ENCODE measurements at regions not wholly inside any gene's neighbourhood (a gene's known extent, or its start where the extent isn't known, plus 50 kb on each side); places are given as distances from the start of the nearest gene placed in this dataset.

DNA sequence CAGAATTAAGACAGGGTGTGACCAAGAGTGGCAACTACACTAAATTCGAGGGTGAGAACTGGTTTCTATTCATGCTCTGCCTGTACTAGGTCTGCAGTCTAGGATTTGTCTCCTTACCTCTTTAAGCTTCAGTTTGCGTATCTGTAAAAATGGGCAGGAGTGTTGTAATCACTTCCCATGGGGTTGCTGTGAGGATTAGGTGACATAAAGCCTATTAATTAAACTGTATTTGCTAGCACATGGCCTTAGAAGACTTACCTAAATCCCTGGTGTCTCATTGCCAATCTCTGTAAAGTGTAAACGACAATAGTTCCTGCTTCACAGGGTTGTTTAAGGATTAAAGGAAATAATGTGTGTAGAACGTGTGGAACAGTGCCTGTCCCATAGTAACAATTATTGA is 193.6 kb downstream of the DRD1 start:
- no peak for DNase-seq (ENCODE audit: low read depth, low spot score)
- H3K4me1 Mint-ChIP-seq, result no peaks in the 10 kb centered on the region
- TF ChIP-seq, protein P1, sequence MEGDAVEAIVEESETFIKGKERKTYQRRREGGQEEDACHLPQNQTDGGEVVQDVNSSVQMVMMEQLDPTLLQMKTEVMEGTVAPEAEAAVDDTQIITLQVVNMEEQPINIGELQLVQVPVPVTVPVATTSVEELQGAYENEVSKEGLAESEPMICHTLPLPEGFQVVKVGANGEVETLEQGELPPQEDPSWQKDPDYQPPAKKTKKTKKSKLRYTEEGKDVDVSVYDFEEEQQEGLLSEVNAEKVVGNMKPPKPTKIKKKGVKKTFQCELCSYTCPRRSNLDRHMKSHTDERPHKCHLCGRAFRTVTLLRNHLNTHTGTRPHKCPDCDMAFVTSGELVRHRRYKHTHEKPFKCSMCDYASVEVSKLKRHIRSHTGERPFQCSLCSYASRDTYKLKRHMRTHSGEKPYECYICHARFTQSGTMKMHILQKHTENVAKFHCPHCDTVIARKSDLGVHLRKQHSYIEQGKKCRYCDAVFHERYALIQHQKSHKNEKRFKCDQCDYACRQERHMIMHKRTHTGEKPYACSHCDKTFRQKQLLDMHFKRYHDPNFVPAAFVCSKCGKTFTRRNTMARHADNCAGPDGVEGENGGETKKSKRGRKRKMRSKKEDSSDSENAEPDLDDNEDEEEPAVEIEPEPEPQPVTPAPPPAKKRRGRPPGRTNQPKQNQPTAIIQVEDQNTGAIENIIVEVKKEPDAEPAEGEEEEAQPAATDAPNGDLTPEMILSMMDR (conservative IDR thresholded peaks at IDR 0.05), result no peak

DNA sequence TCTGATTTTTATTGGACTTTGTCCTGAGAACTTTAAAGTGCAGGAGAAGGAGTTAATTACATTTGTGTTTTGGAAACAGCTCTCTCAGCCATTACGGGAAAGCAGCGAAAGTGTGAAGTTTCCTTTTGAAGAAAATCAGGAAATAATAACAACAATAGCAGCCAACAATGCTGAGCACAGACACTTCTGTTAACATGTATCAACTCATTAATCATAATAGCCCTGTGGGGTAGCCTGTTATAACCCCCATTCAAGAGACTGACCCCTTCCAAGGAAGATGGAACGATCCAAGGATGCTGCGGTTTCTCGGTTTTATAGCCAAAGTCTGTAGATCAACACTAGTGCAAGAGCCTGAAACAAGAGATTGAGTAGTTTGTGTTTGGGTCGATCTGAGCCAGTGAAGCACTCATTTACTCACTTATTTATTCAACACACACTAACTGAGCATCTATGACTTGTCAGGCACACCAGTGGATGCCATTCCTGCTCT is 195.5 kb downstream of the DRD1 start:
- peaks cover 32% of the 10 kb centered on the region for H3K27me3 Mint-ChIP-seq (ENCODE audit: low read depth)
- TF ChIP-seq, protein P1 (conservative IDR thresholded peaks at IDR 0.05), result no peak
- no peaks in the 10 kb centered on the region for H3K4me1 Mint-ChIP-seq
- no peak overlapping the region for H3K4me3 Mint-ChIP-seq
- no peak for DNase-seq (ENCODE audit: low read depth, low spot score)
- no peak overlapping the region for H3K27ac Mint-ChIP-seq (ENCODE audit: unreplicated experiment)
- H3K9me3 Mint-ChIP-seq, result no peaks in the 10 kb centered on the region
- no peaks in the 10 kb centered on the region for H3K36me3 Mint-ChIP-seq (ENCODE audit: low read depth)

More for the DNA sequence above, 193.6 kb downstream of the DRD1 start:
- Mint-ChIP-seq H3K9me3 (no peaks in the 10 kb centered on the region), H3K27me3 (ENCODE audit: low read depth) (peaks cover 32% of the 10 kb centered on the region), H3K4me3 (no peak overlapping the region), H3K36me3 (ENCODE audit: low read depth) (no peaks in the 10 kb centered on the region), H3K27ac (ENCODE audit: unreplicated experiment) (no peak overlapping the region)

DNA sequence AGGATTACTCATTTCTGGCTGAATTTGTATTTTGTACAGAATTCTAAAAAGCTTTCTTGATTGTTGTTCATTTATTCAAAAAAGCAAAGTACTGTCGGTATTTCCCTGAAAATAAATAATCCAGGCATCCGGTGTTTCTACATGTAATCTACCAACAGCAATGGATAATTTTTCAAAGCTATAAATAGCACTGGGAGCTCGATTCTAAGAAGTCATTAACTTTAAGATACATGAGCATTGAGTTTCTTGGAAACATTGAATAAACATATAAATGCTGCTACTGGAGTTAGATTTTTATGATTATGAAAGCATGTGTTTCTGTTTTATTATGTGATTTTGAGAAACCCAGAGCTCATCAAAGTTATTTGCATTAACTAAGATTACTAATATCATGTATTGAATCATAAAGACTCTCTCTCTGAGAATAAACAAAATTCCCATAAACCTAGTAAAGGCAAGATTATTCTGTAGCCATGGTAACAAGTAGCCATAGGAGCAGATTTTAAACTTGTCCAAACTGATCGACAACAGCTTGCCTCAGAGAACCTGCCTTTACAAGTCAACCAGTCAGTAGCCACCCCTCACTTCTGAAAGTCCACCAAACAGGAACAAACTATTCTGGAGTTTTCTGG is 197.0 kb downstream of the DRD1 start:
- no peaks in the 10 kb centered on the region for H3K9me3 Mint-ChIP-seq
- H3K27me3 Mint-ChIP-seq (ENCODE audit: low read depth), result peaks cover 34% of the 10 kb centered on the region
- no peak for DNase-seq (ENCODE audit: low read depth, low spot score)
- H3K4me1 Mint-ChIP-seq, result no peaks in the 10 kb centered on the region
- H3K36me3 Mint-ChIP-seq (ENCODE audit: low read depth), result no peaks in the 10 kb centered on the region
- H3K4me3 Mint-ChIP-seq, result no peak overlapping the region
- no peak overlapping the region for H3K27ac Mint-ChIP-seq (ENCODE audit: unreplicated experiment)
- TF ChIP-seq, protein P1 (conservative IDR thresholded peaks at IDR 0.05), result no peak

DNA sequence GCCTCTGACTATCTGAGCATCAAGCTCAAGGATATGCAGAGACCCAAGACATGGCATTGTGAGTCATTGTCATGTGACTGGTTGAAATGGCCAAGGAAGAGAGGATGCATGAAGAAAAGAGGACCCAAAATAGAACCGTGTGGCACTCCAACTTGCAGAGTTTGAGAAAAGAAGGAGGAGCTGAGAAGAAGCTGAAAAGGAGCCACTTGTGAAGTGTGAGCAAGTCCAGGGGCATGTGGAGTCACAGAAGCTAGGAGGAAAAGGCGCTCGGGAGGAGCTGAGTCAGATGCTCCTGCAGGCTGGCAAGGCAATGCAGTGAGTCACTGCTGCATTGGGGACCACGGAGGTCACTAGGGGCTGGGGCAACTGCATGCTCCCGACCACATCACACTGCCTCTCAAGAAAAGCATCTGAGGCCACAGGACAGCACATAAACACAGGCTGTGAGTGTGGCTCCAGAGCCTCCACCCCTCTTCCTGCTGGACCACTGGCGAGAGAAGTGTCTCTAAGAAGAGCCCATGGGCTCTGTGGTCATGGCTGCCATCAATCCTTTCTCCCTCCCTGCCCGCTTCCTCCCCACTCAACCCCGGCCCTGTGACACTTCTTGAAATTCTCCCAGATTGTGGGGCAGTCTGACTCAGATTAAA is 197.6 kb downstream of the DRD1 start:
- H3K4me1 Mint-ChIP-seq, result no peaks in the 10 kb centered on the region

DNA sequence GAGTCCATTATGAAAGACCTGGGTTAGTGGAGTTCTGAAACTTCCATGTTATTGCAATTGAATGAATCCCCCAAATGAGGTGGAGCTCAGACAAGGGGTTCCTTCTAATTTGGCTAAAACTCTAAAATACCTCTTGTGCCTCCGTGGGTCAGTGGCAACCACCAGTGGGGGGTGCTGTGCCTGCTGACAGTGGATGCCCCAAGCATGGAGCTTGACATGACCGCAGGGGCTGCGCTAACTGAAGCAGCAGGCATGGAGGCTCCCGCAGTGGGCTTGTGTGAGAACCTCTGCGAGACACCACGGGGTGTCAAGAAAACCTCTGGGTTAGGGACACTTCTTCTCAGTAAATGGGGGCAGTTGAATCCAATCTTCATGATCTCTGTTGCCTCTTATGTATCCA is 200.5 kb downstream of the DRD1 start:
- no peak for DNase-seq (ENCODE audit: low read depth, low spot score)
- H3K4me3 Mint-ChIP-seq, result no peak overlapping the region
- peaks cover 30% of the 10 kb centered on the region for H3K27me3 Mint-ChIP-seq (ENCODE audit: low read depth)
- H3K36me3 Mint-ChIP-seq (ENCODE audit: low read depth), result no peaks in the 10 kb centered on the region
- H3K4me1 Mint-ChIP-seq, result no peaks in the 10 kb centered on the region
- H3K27ac Mint-ChIP-seq (ENCODE audit: unreplicated experiment), result no peak overlapping the region
- H3K9me3 Mint-ChIP-seq, result no peaks in the 10 kb centered on the region
- TF ChIP-seq, protein P1 (conservative IDR thresholded peaks at IDR 0.05), result no peak

More for the DNA sequence above, 197.6 kb downstream of the DRD1 start:
- no peak overlapping the region for H3K27ac Mint-ChIP-seq (ENCODE audit: unreplicated experiment)
- H3K4me3 Mint-ChIP-seq, result no peak overlapping the region
- TF ChIP-seq, protein P1 (conservative IDR thresholded peaks at IDR 0.05), result no peak
- no peak for DNase-seq (ENCODE audit: low read depth, low spot score)
- H3K9me3 Mint-ChIP-seq, result no peaks in the 10 kb centered on the region
- peaks cover 37% of the 10 kb centered on the region for H3K27me3 Mint-ChIP-seq (ENCODE audit: low read depth)
- no peaks in the 10 kb centered on the region for H3K36me3 Mint-ChIP-seq (ENCODE audit: low read depth)

Measured in neural crest cell (in vitro differentiated cells).